ENCODE measurements at regions not wholly inside any gene's neighbourhood (a gene's known extent, or its start where the extent isn't known, plus 50 kb on each side); places are given as distances from the start of the nearest gene placed in this dataset.

GRCh38 chr11:79543101-79543500 lies 102.3 kb upstream of the TENM4 start:
- TF ChIP-seq POLR2AphosphoS5 (IDR thresholded peaks at IDR 0.05) (no peak), EP300 (IDR thresholded peaks at IDR 0.05) (no peak), POLR2A (IDR thresholded peaks at IDR 0.05) (no peak)
- TF ChIP-seq, protein P1, sequence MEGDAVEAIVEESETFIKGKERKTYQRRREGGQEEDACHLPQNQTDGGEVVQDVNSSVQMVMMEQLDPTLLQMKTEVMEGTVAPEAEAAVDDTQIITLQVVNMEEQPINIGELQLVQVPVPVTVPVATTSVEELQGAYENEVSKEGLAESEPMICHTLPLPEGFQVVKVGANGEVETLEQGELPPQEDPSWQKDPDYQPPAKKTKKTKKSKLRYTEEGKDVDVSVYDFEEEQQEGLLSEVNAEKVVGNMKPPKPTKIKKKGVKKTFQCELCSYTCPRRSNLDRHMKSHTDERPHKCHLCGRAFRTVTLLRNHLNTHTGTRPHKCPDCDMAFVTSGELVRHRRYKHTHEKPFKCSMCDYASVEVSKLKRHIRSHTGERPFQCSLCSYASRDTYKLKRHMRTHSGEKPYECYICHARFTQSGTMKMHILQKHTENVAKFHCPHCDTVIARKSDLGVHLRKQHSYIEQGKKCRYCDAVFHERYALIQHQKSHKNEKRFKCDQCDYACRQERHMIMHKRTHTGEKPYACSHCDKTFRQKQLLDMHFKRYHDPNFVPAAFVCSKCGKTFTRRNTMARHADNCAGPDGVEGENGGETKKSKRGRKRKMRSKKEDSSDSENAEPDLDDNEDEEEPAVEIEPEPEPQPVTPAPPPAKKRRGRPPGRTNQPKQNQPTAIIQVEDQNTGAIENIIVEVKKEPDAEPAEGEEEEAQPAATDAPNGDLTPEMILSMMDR (IDR thresholded peaks at IDR 0.05), result no peak
- DNase-seq (no peak), ATAC-seq (ENCODE audit: low FRiP score in 2 of 2) (no peak)
- Histone ChIP-seq H3K27ac (no peak overlapping the region), H3K4me3 (no peak overlapping the region), H3K9me3 (no peaks in the 10 kb centered on the region), H3K27me3 (no peaks in the 10 kb centered on the region), H3K36me3 (no peaks in the 10 kb centered on the region), H3K4me1 (no peaks in the 10 kb centered on the region)
- WGBS, 2 donors, result 40 to 64% methylated on average over 1 of the region's 1 CpG

GRCh38 chr11:79541466-79541865 lies 100.6 kb upstream of the TENM4 start:
- Histone ChIP-seq H3K4me3 (no peak overlapping the region), H3K27ac (no peak overlapping the region), H3K9me3 (no peaks in the 10 kb centered on the region), H3K27me3 (no peaks in the 10 kb centered on the region), H3K4me1 (no peaks in the 10 kb centered on the region), H3K36me3 (no peaks in the 10 kb centered on the region)
- DNase-seq, result no peak
- no peak for TF ChIP-seq POLR2AphosphoS5 (IDR thresholded peaks at IDR 0.05)
- no peak for TF ChIP-seq EP300 (IDR thresholded peaks at IDR 0.05)
- TF ChIP-seq POLR2A (IDR thresholded peaks at IDR 0.05), result no peak
- TF ChIP-seq, protein P1 (IDR thresholded peaks at IDR 0.05), result no peak
- 63 to 72% methylated on average over 4 of the region's 4 CpGs for WGBS, 2 donors
- ATAC-seq (ENCODE audit: low FRiP score in 2 of 2), result no peak

DNA sequence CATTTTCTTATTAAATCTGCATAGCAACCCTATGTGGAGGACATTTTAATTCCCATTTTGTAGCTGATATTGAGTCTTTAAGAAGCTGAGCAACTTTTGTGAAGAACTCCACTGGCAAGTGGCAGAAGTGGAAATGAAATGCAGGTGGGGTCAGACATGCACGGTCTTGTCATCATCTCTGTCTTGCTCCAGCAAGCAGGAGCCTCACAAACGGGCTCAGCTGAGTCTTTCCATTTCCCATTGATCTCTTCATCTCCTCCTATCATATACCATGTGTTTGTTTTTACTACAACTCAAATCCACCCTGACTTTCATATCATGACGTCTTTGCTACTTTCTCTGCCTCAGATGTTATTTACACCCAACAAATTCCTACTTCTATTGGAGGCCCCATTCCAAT lies 97.9 kb upstream of the TENM4 start:
- 67 to 72% methylated on average over 3 of the region's 3 CpGs for WGBS, 2 donors

DNA sequence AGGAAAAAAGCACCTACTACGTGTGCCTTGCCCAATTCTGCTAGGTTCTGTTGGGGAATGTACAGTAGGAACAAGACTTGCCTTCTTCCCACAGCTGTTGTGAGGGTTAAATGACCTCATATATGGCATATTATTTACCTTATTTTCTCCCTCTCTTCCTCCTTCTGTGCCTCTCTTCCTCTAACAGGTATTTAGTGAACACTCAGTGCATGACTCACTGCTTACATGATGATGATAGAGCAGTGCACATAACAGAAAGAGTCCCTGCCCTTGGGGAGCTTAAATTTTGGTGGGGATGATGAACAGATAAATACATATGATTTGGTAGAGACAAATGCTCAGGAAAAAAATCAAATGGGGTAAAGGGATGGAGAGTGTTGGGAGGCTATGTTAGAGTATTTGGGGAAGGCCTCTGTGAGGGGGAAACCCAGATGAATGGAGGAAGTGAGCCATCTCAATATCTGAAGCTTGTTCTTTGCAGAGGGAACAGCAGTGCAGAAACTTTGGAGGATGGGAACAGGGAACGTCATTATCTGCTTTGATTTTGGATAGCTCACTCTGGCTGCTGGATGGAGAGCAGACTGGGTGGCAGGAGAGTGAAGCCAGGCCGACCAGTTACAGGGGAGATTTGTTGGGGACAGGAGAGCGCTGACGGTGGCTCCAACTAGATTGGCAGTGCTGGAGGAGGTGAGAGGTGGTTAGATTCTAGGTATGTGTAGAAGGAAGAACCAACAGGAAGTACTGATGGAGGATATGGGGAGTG lies 95.5 kb upstream of the TENM4 start:
- ATAC-seq (ENCODE audit: low FRiP score in 2 of 2) (no peak), DNase-seq (no peak)
- no peaks in the 10 kb centered on the region for H3K4me1 ChIP-seq
- 71 to 76% methylated on average over 5 of the region's 5 CpGs for WGBS, 2 donors
- no peaks in the 10 kb centered on the region for H3K27me3 ChIP-seq
- TF ChIP-seq POLR2A (IDR thresholded peaks at IDR 0.05) (no peak), EP300 (IDR thresholded peaks at IDR 0.05) (no peak), POLR2AphosphoS5 (IDR thresholded peaks at IDR 0.05) (no peak)
- TF ChIP-seq, protein P1 (IDR thresholded peaks at IDR 0.05), result no peak
- no peak overlapping the region for H3K27ac ChIP-seq
- H3K9me3 ChIP-seq, result no peaks in the 10 kb centered on the region
- no peak overlapping the region for H3K4me3 ChIP-seq
- no peaks in the 10 kb centered on the region for H3K36me3 ChIP-seq

More for the DNA sequence above, 97.9 kb upstream of the TENM4 start:
- Histone ChIP-seq H3K9me3 (no peaks in the 10 kb centered on the region), H3K27me3 (no peaks in the 10 kb centered on the region), H3K36me3 (no peaks in the 10 kb centered on the region), H3K27ac (no peak overlapping the region), H3K4me1 (no peaks in the 10 kb centered on the region), H3K4me3 (no peak overlapping the region)
- TF ChIP-seq POLR2AphosphoS5 (IDR thresholded peaks at IDR 0.05) (no peak), POLR2A (IDR thresholded peaks at IDR 0.05) (no peak)
- TF ChIP-seq, protein P1 (IDR thresholded peaks at IDR 0.05), result no peak
- DNase-seq (no peak), ATAC-seq (ENCODE audit: low FRiP score in 2 of 2) (no peak)

DNA sequence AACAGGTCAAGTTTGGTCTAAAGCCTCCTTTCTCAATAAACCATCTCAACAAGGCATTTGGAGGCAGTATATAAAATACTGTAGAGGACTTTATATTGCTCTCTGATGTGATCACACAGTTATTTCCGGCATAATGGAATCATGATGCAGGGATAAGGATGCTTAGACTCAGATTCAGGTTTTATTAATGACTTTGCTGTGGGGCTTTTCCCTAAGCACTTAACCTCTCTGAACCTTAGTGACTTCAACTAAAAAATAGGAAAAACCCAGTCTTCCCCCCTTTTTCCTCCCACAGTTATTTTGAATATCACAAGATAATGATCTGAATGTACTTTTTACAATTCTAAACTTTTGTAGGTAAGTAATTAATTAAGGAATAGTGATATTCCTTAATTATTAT lies 94.8 kb upstream of the TENM4 start:
- no peaks in the 10 kb centered on the region for H3K9me3 ChIP-seq
- H3K27ac ChIP-seq, result no peak overlapping the region
- H3K36me3 ChIP-seq, result no peaks in the 10 kb centered on the region
- ATAC-seq (ENCODE audit: low FRiP score in 2 of 2), result no peak
- DNase-seq, result no peak
- H3K27me3 ChIP-seq, result no peaks in the 10 kb centered on the region
- WGBS, 2 donors, result 72 to 83% methylated on average over 1 of the region's 1 CpG
- no peaks in the 10 kb centered on the region for H3K4me1 ChIP-seq
- no peak overlapping the region for H3K4me3 ChIP-seq
- TF ChIP-seq POLR2A (IDR thresholded peaks at IDR 0.05) (no peak), POLR2AphosphoS5 (IDR thresholded peaks at IDR 0.05) (no peak), EP300 (IDR thresholded peaks at IDR 0.05) (no peak)
- TF ChIP-seq, protein P1 (IDR thresholded peaks at IDR 0.05), result no peak
